Caki2 (cell line): ENCODE measurements at regions not wholly inside any gene's neighbourhood (a gene's known extent, or its start where the extent isn't known, plus 50 kb on each side); places are given as distances from the start of the nearest gene placed in this dataset.

Experiments
- DNase-seq: peaks from one replicate; pipeline ENCODE4 v3.0.0-alpha.2; 2015; ENCODE audit warnings: low read depth
- in situ Hi-C: cut with HindIII; loops from 2 replicates; pipeline ENCODE4 v1.10.0; 2016; ENCODE audit warnings: low sequenced_read_pairs, low pct_unique_long_range_greater_than_20kb, mixed read lengths

DNA sequence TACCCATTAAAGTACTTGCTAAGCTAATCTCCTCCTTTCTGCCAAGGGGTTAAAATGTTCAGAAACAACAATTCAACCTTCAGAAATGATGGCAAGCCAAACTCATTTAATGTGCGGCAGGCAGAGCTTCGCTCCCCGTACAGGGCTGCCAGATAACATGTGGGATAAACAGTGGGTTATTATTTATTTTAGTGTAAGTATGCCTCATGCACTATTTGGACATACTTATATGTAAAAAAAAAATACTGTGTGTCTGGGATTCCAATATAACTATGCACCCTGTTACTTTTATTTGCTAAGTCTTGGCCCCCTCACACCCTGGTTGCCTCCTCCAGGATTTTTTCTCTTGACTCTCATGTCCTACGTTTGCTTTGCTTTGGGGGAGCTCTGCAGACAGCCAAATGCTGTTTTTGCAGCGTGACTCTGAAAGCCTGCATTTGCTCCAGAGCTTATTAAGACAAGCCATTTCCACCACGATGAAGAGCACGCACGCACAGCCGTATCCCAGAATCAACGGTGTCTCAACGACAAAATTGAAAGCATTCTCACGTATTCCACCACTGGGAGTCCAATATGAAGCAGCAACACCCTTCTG, 86.5 kb upstream of the SHANK2 start:
- in situ Hi-C loops = no loop called here
- DNase-seq = no peak

GRCh38 chr11:71336996-71337754, 84.8 kb upstream of the SHANK2 start:
- no peak for DNase-seq
- in situ Hi-C loops = no loop called here

DNA sequence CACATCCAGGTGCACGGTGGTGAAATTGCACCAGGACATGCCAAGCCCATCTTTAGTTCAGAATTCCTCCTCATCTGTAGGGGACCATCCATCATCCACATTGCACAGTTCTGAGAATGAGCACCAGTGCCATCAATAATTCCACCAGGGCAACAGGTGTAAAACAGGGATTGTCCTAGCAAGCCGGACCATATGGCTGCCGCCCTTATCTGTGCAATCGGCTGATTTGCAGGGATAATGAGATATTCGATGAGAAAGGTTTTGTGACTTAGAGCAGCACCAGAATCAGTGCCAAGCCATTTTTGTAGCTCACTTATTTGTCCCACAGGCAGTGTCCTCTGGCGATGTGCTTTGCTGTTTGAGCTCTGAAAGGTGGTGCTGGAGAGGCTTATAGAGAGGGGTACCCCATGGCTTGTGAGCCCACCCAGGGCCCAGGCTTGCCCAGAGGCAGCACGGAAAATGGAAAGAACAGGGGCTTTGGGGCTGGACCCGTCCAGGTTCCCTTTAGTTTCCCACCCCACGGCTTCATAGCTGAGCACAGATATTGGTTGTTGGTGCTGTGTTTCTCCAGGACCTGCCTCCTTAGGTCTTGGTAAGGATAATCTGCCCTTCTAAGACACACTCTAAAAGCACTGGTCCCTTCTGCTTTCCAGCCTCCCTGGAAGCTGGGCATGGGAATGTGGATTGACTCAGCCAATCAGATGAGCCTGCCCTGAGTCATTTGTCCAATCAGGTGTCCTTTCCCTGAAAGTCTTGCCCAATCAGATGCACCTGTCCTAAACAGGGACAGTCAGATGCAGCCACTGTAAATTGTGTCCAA, 84.0 kb upstream of the SHANK2 start:
- in situ Hi-C loops = no loop called here
- DNase-seq = no peak

DNA sequence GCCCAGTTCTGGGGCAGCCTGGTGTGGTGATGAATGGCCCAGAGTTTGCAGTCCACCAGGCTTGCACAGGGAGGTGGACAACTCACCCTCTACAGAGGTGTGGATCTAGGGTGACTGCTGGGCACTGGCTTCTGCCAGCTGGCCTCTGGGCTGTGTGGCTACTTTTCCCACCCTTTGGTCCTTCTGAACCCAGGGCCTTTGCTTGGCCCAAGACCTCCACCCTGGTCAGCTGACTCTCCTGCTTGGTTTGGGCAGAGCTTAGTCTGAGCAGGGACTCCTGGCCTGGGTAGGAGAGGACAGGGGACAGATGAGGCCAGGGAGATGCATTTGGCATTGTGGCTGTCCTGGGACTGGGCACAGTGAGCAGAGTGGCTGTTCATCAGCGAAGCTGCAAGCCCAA, 83.0 kb upstream of the SHANK2 start:
- in situ Hi-C loops = no loop called here
- no peak for DNase-seq

GRCh38 chr11:71334191-71334590, 81.8 kb upstream of the SHANK2 start:
- in situ Hi-C loops = no loop called here

GRCh38 chr11:71333473-71333872, 81.1 kb upstream of the SHANK2 start:
- no peak for DNase-seq
- in situ Hi-C loops = no loop called here

More at GRCh38 chr11:71334191-71334590, 81.8 kb upstream of the SHANK2 start:
- no peak for DNase-seq

DNA sequence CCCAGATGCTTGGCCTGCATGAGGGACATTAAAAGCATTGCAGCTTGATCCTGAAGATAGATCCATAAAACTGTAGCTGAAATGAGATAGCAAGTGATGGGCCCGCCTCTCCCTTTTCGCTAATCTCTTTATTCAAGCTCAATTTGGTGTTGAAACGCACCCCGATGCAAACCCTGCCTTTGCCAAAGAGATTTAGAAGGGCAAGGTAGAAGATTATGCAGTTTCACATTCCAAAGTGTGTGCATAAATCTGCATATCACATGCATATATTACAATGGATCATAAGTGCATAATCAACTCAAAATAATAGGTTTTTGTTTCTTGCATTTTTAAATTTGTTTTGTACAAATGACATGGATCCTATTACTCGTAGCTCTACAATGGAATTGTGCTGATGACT, 80.1 kb upstream of the SHANK2 start:
- DNase-seq = no peak
- in situ Hi-C loops = no loop called here

DNA sequence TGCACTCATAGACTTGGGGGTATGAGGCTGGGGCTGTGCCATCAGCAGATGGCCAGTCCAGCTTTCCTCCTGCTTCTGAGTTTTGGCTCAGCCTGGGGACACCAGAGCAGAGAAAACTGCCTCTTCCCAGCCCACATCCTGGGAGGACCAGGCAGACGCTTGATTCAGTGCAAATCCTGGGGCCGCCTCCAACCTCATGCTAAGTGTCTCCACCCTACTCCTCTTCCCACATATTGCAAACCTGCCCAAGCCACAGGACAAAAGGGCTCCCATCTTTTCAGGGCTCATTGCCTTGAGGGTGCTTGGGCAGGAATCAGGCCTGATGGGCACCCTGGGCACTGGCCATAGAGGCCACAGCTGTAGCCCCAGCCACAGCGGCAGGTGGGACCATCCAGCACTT, 79.7 kb upstream of the SHANK2 start:
- in situ Hi-C loops = no loop called here
- DNase-seq = no peak

- in situ Hi-C loops = no loop called here
- no peak for DNase-seq
These were observed 79.3 kb upstream of the SHANK2 start for GRCh38 chr11:71331631-71332030.

GRCh38 chr11:71330996-71331395, 78.6 kb upstream of the SHANK2 start:
- no peak for DNase-seq
- in situ Hi-C loops = no loop called here

- in situ Hi-C loops = no loop called here
- DNase-seq = no peak
These were observed 78.0 kb upstream of the SHANK2 start for GRCh38 chr11:71330349-71330748.

- DNase-seq = no peak
- in situ Hi-C loops = no loop called here
These were observed 77.4 kb upstream of the SHANK2 start for GRCh38 chr11:71329786-71330185.

GRCh38 chr11:71329165-71329510, 76.8 kb upstream of the SHANK2 start:
- in situ Hi-C loops = no loop called here
- DNase-seq = no peak

GRCh38 chr11:71327156-71328085, 75.0 kb upstream of the SHANK2 start:
- DNase-seq = no peak
- in situ Hi-C loops = no loop called here

DNA sequence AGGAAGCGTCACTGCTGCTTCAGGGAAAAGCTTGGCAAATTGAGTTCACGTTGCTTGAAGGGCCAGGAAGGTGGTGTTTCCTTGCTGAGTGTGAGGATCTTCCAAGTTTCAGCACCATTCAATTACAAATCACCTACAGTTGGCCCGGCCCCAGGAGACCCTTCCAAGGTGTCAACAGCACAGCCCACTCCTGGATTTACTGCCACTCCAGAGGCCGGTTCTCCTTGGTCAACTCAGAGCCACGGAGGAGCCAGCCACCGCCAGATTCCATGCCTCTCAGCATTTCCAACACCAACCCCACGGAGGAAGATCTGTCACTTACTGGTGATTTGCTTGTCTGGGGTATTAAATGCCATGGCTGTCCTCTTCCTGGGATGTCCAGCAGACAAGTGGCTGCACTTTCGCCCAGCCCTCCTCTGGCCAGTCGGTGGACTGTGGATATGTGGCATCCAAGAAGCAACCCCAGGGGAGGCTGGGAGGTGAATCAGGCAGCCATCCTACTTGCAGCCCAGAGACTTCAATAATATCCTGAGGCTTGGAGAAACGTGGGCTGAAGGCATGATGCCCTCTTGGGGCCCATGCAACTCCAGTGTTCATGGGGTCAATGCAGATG, 74.1 kb upstream of the SHANK2 start:
- no peak for DNase-seq
- in situ Hi-C loops = no loop called here

- in situ Hi-C loops = no loop called here
- DNase-seq = no peak
These were observed 73.3 kb upstream of the SHANK2 start for GRCh38 chr11:71325418-71326327.

DNA sequence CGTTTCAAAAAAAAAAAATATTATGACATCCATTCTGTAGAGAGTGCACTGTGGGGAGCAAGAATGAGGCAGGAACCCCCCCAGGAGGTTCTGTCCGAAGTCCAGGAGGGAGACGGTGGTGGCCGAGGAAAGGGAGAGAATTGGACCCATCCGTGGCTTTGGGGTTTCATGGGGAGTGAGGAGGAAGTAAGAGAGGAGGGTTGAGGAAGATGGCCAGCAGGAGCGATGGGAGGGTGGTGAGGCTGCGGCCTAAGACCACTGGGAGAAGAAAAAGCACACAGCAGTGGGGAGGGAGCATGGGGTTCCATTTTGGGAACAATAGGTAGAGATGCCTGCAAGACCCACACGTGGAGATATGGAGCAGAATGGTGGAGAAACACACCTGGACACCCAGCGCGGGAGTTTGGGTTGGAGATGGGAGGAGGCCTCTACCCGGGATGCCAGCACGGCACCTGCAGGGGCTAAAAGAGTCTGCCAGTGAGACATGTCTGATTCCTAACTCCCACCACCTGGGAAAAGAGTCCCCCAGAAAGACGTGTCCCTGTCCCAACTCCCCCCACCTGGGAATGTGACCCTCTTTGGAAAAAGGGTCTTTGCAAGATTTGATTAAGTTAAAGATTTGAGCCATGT, 72.5 kb upstream of the SHANK2 start:
- in situ Hi-C loops = no loop called here

More for the DNA sequence above, 72.5 kb upstream of the SHANK2 start:
- no peak for DNase-seq
